HEK293 (cell line): ENCODE measurements at regions not wholly inside any gene's neighbourhood (a gene's known extent, or its start where the extent isn't known, plus 50 kb on each side); places are given as distances from the start of the nearest gene placed in this dataset.

ENCODE experiments used
- CTCF ChIA-PET: fragments of 350-600 bp; formaldehyde crosslinking; extraction: SDS; loops from one replicate; lab custom pipeline; 2021; ENCODE audit warnings: antibody characterized with exemption; lab: Yijun Ruan, JAX
- POLR2A ChIA-PET: fragments of 300-600 bp; formaldehyde crosslinking; extraction: SDS; loops from one replicate; lab custom pipeline; 2020; ENCODE audit warnings: antibody characterized with exemption, inconsistent platforms; lab: Yijun Ruan, JAX
- H3K27ac ChIP-seq: fragments of 200-500 bp; sonication (Bioruptor generic); 2 replicates; pipeline ENCODE4 v1.5.1; 2014; ENCODE audit warnings: low read depth, low read length, control low read depth, inconsistent platforms; ENCODE audit errors: extremely low read depth
- H3K36me3 ChIP-seq, 2 experiments: fragments of 200-500 bp in 1 of 2; sonication (Bioruptor generic) in 1 of 2; 1 replicate in 1 of 2; 2 replicates in 1 of 2; pipeline ENCODE4 v1.5.1; 2014 to 2017; ENCODE audit warnings: inconsistent platforms in 2 of 2, low read length in 2 of 2; ENCODE audit not compliant: control insufficient read depth in 2 of 2, insufficient read depth in 1 of 2
- H3K4me1 ChIP-seq: fragments of 200-500 bp; sonication (Bioruptor generic); 2 replicates; pipeline ENCODE4 v1.5.1; 2014; ENCODE audit warnings: mild to moderate bottlenecking, low read length, inconsistent platforms; ENCODE audit not compliant: control insufficient read depth, insufficient read depth
- H3K4me3 ChIP-seq: 2 replicates; pipeline ENCODE4 v1.5.1; 2011; ENCODE audit warnings: low read depth, mild to moderate bottlenecking, control low read depth, low read length, moderate library complexity
- H3K9me3 ChIP-seq: fragments of 200-500 bp; sonication (Bioruptor generic); 2 replicates; pipeline ENCODE4 v1.5.1; 2014; ENCODE audit warnings: low read depth, low read length, inconsistent platforms; ENCODE audit not compliant: control insufficient read depth, insufficient read depth
- GLIS2 ChIP-seq: fragments of 450-650 bp; formaldehyde crosslinking; IDR thresholded peaks from 2 replicates; pipeline ENCODE4 v1.5.1; 2016; ENCODE audit warnings: missing biosample characterization, missing genetic modification characterization
- HOXD13 ChIP-seq: sonication (generic); formaldehyde crosslinking; IDR thresholded peaks from 2 replicates; pipeline ENCODE4 v1.8.0; 2022; ENCODE audit warnings: missing genetic modification reagents, borderline replicate concordance
- KLF8 ChIP-seq: fragments of 450-650 bp; formaldehyde crosslinking; IDR thresholded peaks from 2 replicates; pipeline ENCODE4 v1.5.1; 2016; ENCODE audit warnings: missing biosample characterization, missing genetic modification characterization
- RBAK ChIP-seq: fragments of 450-650 bp; formaldehyde crosslinking; IDR thresholded peaks from 2 replicates; pipeline ENCODE4 v1.5.1; 2016; ENCODE audit warnings: missing biosample characterization, missing genetic modification characterization
- REPIN1 ChIP-seq: fragments of 450-650 bp; formaldehyde crosslinking; IDR thresholded peaks from 2 replicates; pipeline ENCODE4 v1.5.1; 2017; ENCODE audit warnings: missing biosample characterization, missing genetic modification characterization, low read depth
- SETDB1 ChIP-seq: IDR thresholded peaks from one replicate; pipeline ENCODE4 v1.6.1; 2017; ENCODE audit warnings: mild to moderate bottlenecking, low read length, moderate library complexity, mixed read lengths; ENCODE audit not compliant: insufficient read length
- SP3 ChIP-seq: fragments of 450-650 bp; formaldehyde crosslinking; IDR thresholded peaks from 2 replicates; pipeline ENCODE4 v1.5.1; 2016; ENCODE audit warnings: missing biosample characterization, missing genetic modification characterization
- TRIM28 ChIP-seq: IDR thresholded peaks from 2 replicates; pipeline ENCODE4 v1.6.1; 2011; ENCODE audit warnings: low read length, control low read depth, borderline replicate concordance
- ZBTB1 ChIP-seq: fragments of 450-650 bp; formaldehyde crosslinking; IDR thresholded peaks from 2 replicates; pipeline ENCODE4 v1.5.1; 2016; ENCODE audit warnings: missing biosample characterization, missing genetic modification characterization
- ZEB2 ChIP-seq: fragments of 450-650 bp; formaldehyde crosslinking; IDR thresholded peaks from 2 replicates; pipeline ENCODE4 v1.5.1; 2016; ENCODE audit warnings: missing biosample characterization, missing genetic modification characterization
- ZFP69B ChIP-seq: fragments of 450-650 bp; formaldehyde crosslinking; IDR thresholded peaks from 2 replicates; pipeline ENCODE4 v1.5.1; 2016; ENCODE audit warnings: missing biosample characterization, missing genetic modification characterization
- ZNF10 ChIP-seq: fragments of 450-650 bp; formaldehyde crosslinking; IDR thresholded peaks from 2 replicates; pipeline ENCODE4 v1.5.1; 2017; ENCODE audit warnings: missing biosample characterization, missing genetic modification characterization
- ZNF146 ChIP-seq: fragments of 450-650 bp; formaldehyde crosslinking; IDR thresholded peaks from 2 replicates; pipeline ENCODE4 v1.5.1; 2016; ENCODE audit warnings: missing biosample characterization, missing genetic modification characterization
- ZNF223 ChIP-seq: fragments of 450-650 bp; formaldehyde crosslinking; IDR thresholded peaks from 2 replicates; pipeline ENCODE4 v1.5.1; 2016; ENCODE audit warnings: missing biosample characterization, missing genetic modification characterization
- ZNF292 ChIP-seq: fragments of 450-650 bp; formaldehyde crosslinking; IDR thresholded peaks from 2 replicates; pipeline ENCODE4 v1.5.1; 2016; ENCODE audit warnings: low read depth, missing biosample characterization, missing genetic modification characterization, borderline replicate concordance
- ZNF354C ChIP-seq: fragments of 450-650 bp; formaldehyde crosslinking; IDR thresholded peaks from 2 replicates; pipeline ENCODE4 v1.5.1; 2016; ENCODE audit warnings: missing biosample characterization, missing genetic modification characterization, low read depth, borderline replicate concordance
- ZNF366 ChIP-seq: fragments of 450-650 bp; formaldehyde crosslinking; conservative IDR thresholded peaks from 2 replicates; pipeline ENCODE4 v1.5.1; 2016; ENCODE audit warnings: missing biosample characterization, missing genetic modification characterization
- ZNF571 ChIP-seq: fragments of 450-650 bp; formaldehyde crosslinking; IDR thresholded peaks from 2 replicates; pipeline ENCODE4 v1.5.0; 2017; ENCODE audit warnings: missing biosample characterization, missing genetic modification characterization
- ZNF629 ChIP-seq: fragments of 450-650 bp; formaldehyde crosslinking; IDR thresholded peaks from 2 replicates; pipeline ENCODE4 v1.5.1; 2017; ENCODE audit warnings: missing biosample characterization, missing genetic modification characterization
- ZNF670 ChIP-seq: fragments of 450-650 bp; formaldehyde crosslinking; IDR thresholded peaks from 2 replicates; pipeline ENCODE4 v1.5.1; 2016; ENCODE audit warnings: missing biosample characterization, missing genetic modification characterization, low read depth
- ZNF677 ChIP-seq: fragments of 450-650 bp; IDR thresholded peaks from 2 replicates; pipeline ENCODE4 v1.5.0; 2018; ENCODE audit warnings: missing biosample characterization, mild to moderate bottlenecking, missing genetic modification characterization, moderate library complexity
- ZNF792 ChIP-seq: fragments of 450-650 bp; formaldehyde crosslinking; IDR thresholded peaks from 2 replicates; pipeline ENCODE4 v1.5.1; 2016; ENCODE audit warnings: missing biosample characterization, missing genetic modification characterization
- TF ChIP-seq, protein P1 (sequence below): fragments of 450-650 bp; formaldehyde crosslinking; IDR thresholded peaks from 2 replicates; pipeline ENCODE4; 2016; ENCODE audit warnings: missing biosample characterization, missing genetic modification characterization
- TF ChIP-seq, protein P2 (sequence below): IDR thresholded peaks from 2 replicates; pipeline ENCODE4 v1.6.1; 2011; ENCODE audit warnings: mild to moderate bottlenecking, low read depth, low read length, borderline replicate concordance

DNA sequence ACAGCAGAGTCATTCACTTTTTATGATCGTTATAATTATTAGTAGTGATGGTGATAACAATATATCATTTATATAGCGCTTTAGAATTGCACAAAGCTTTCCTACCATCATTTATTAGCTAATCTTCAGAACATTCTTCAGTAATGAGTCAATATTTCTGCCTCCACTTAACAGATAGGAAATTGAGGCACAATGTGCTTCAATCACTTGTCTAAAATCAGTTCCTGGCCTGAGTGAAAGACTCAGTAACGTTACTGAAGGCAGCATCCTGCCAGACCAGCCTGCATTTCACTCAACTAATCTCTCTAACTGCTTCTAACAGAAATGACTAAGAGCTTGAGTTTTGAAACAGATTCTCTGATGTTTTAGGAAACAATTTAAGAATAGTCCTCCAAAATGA is 412.1 kb downstream of the MZT1 start:
- no peaks in the 10 kb centered on the region for H3K36me3 ChIP-seq
- H3K27ac ChIP-seq = no peak overlapping the region
- TF ChIP-seq, protein P1, sequence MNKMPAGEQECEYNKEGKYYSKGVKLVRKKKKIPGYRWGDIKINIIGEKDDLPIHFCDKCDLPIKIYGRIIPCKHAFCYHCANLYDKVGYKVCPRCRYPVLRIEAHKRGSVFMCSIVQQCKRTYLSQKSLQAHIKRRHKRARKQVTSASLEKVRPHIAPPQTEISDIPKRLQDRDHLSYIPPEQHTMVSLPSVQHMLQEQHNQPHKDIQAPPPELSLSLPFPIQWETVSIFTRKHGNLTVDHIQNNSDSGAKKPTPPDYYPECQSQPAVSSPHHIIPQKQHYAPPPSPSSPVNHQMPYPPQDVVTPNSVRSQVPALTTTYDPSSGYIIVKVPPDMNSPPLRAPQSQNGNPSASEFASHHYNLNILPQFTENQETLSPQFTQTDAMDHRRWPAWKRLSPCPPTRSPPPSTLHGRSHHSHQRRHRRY = no peak
- TF ChIP-seq ZNF677 (no peak), ZNF571 (no peak), ZBTB1 (tag by site-specific recombination) (no peak), TRIM28 (no peak), ZEB2 (tag by site-specific recombination) (no peak), RBAK (tag by site-specific recombination) (no peak)
- TF ChIP-seq, all 188 proteins: peak for 0
- Histone ChIP-seq H3K4me1 (no peaks in the 10 kb centered on the region), H3K4me3 (no peak overlapping the region), H3K9me3 (no peaks in the 10 kb centered on the region)
- CTCF ChIA-PET = no interaction called here
- POLR2A ChIA-PET = no interaction called here

DNA sequence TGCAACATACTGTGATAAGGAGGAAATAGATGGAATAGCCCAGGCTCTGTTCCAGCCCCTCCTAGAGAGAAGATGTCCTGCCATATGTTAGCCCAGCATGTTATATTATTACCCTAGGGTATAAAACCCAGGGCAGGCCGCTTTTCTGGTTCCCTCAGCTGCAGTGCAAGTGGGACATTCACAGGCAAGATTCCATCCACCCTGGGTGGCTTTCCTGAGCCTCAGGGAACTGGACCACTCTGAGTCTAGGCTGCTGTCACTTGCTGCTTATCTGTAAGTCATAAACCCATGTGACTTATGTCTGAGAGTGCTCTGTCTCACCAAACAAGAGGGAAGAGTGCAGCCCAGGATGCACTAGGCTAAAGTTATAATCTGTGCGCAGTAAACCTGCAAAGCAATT is 413.2 kb downstream of the MZT1 start:
- no peak for TF ChIP-seq ZNF629 (tag by site-specific recombination)
- TF ChIP-seq ZNF354C = no peak
- TF ChIP-seq ZNF670 (tag by site-specific recombination) = no peak
- no peak for TF ChIP-seq ZFP69B (tag by site-specific recombination)
- TF ChIP-seq KLF8 (tag by site-specific recombination) = no peak
- no peak for TF ChIP-seq GLIS2 (tag by site-specific recombination)
- no peak for TF ChIP-seq ZNF677
- no peak for TF ChIP-seq ZNF792 (tag by site-specific recombination)
- TF ChIP-seq ZNF146 (tag by site-specific recombination) = no peak
- TF ChIP-seq, protein P2, sequence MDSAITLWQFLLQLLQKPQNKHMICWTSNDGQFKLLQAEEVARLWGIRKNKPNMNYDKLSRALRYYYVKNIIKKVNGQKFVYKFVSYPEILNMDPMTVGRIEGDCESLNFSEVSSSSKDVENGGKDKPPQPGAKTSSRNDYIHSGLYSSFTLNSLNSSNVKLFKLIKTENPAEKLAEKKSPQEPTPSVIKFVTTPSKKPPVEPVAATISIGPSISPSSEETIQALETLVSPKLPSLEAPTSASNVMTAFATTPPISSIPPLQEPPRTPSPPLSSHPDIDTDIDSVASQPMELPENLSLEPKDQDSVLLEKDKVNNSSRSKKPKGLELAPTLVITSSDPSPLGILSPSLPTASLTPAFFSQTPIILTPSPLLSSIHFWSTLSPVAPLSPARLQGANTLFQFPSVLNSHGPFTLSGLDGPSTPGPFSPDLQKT = no peak
- no peak for TF ChIP-seq HOXD13 (CRISPR knock-in tag)
- TF ChIP-seq SETDB1 = no peak
- TF ChIP-seq SP3 (tag by site-specific recombination) = no peak
- TF ChIP-seq ZNF366 (tag by site-specific recombination) = no peak
- TF ChIP-seq ZNF292 (tag by site-specific recombination) = no peak
- TF ChIP-seq REPIN1 (tag by site-specific recombination) = no peak
- no peak for TF ChIP-seq ZNF10 (tag by site-specific recombination)
- TF ChIP-seq, all 188 proteins: peak for 0
- H3K9me3 ChIP-seq = no peaks in the 10 kb centered on the region
- H3K4me1 ChIP-seq = no peaks in the 10 kb centered on the region
- CTCF ChIA-PET = no interaction called here
- H3K27ac ChIP-seq = no peak overlapping the region
- H3K4me3 ChIP-seq = no peak overlapping the region
- POLR2A ChIA-PET = no interaction called here
- H3K36me3 ChIP-seq = no peaks in the 10 kb centered on the region

DNA sequence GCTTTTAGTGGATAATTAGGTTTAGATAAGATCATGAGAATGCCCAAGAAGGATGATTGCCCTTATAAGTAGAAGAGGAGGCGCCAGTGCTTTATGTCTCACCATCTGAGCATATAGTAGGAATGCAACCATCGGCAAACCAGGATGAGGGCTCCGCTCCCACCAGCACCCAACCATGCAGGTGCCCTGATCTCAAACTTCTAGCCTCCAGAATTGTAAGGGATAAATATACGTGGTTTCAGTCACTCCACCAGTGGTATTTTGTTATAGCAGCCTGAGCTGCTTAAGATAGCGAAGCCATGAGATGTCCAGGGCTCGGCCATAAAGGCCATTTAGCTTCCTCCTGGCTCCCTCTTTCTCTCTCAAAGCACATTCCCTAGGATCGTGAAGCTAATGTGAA is 413.9 kb downstream of the MZT1 start:
- Histone ChIP-seq H3K4me3 (no peak overlapping the region), H3K9me3 (no peaks in the 10 kb centered on the region), H3K36me3 (no peaks in the 10 kb centered on the region), H3K27ac (no peak overlapping the region), H3K4me1 (no peaks in the 10 kb centered on the region)
- ChIA-PET CTCF (interaction anchor here (0.6 kb wide), 1 partner anchor 174 kb away, joined by 3 read pairs; no protein-coding TSS in a partner anchor), POLR2A (no interaction called here)
- no peak for TF ChIP-seq ZNF223
